Brain microvascular endothelial cell (primary cell): ENCODE measurements at regions not wholly inside any gene's neighbourhood (a gene's known extent, or its start where the extent isn't known, plus 50 kb on each side); places are given as distances from the start of the nearest gene placed in this dataset.
A peak's percentile ranks its signal among the peaks of the same experiment; 100 is the strongest.

ENCODE experiments used
- DNase-seq: peaks from one replicate; pipeline ENCODE4 v3.0.0-alpha.2; 2020
- H3K27ac ChIP-seq: fragments of 250-450 bp; sonication (Bioruptor Pico); 2 replicates; pipeline ENCODE4 v1.5.1; 2020; ENCODE audit warnings: mild to moderate bottlenecking, moderate library complexity
- H3K27me3 ChIP-seq: fragments of 250-450 bp; sonication (Bioruptor Pico); replicated peaks from 2 replicates; pipeline ENCODE4 v1.5.1; 2020; ENCODE audit warnings: mild to moderate bottlenecking
- H3K36me3 ChIP-seq: fragments of 250-450 bp; sonication (Bioruptor Pico); replicated peaks from 2 replicates; pipeline ENCODE4 v1.5.1; 2020; ENCODE audit warnings: mild to moderate bottlenecking
- H3K4me3 ChIP-seq: 2 replicates; pipeline ENCODE4 v1.5.1; 2011; ENCODE audit warnings: low read depth, mild to moderate bottlenecking, control low read depth, low read length, moderate library complexity
- CTCF ChIP-seq: IDR thresholded peaks from 2 replicates; pipeline ENCODE4 v1.5.1; 2011; ENCODE audit warnings: low read depth, mild to moderate bottlenecking, moderate library complexity, low read length, control low read depth, inconsistent platforms; ENCODE audit errors: missing control alignments
- in situ Hi-C: cut with HindIII; loops from 2 replicates; pipeline ENCODE4 v1.10.0; 2017; ENCODE audit warnings: low sequenced_read_pairs, low pct_ligation_motif_present

- no peak for TF ChIP-seq CTCF
- no peak for DNase-seq
- no peak overlapping the region for H3K4me3 ChIP-seq
- H3K27me3 ChIP-seq = no peaks in the 10 kb centered on the region
- no peaks in the 10 kb centered on the region for H3K36me3 ChIP-seq
- in situ Hi-C loops = no loop called here
- no peak overlapping the region for H3K27ac ChIP-seq
These were observed 1037.7 kb upstream of the KLHL29 start for GRCh38 chr2:22347306-22347705.

GRCh38 chr2:22350621-22351020 is 1034.4 kb upstream of the KLHL29 start:
- Histone ChIP-seq H3K27ac (no peak overlapping the region), H3K27me3 (no peaks in the 10 kb centered on the region), H3K36me3 (no peaks in the 10 kb centered on the region), H3K4me3 (no peak overlapping the region)
- no peak for TF ChIP-seq CTCF
- in situ Hi-C loops = no loop called here
- DNase-seq = no peak

- peak; percentile 74 for TF ChIP-seq CTCF
- Histone ChIP-seq H3K4me3 (no peak overlapping the region), H3K36me3 (no peaks in the 10 kb centered on the region), H3K27ac (no peak overlapping the region), H3K27me3 (no peaks in the 10 kb centered on the region)
- in situ Hi-C loops = no loop called here
- DNase-seq = peak; percentile 19
These were observed 1029.1 kb upstream of the KLHL29 start for GRCh38 chr2:22355816-22356433.

DNA sequence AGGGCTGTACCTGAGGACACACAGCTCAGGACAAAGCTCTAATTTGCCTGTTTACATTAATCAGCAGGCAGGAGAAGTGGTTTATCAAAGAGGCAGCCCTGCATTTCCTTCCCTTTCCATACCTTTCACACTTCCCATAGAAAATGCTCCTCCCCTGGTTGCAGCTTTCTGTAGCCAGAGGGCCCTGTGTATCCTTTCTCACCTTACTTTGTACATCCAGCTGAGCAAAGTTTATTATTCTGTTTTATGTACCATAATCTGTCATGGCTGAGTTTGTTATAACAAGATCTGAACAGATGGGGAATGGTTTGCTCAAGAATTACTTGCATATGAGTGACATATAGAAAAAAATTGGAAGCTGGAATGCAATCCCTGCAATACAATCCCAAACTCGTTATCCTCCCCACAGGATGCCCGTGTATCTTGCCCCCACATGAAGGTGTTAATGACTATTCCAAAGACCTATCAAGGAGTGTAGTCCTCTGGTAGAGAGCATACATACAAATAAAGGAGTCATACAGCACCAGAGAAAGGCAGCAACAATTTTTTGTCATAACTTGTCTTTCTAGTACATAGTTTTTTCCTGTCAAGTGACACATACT is 1025.8 kb upstream of the KLHL29 start:
- Histone ChIP-seq H3K36me3 (no peaks in the 10 kb centered on the region), H3K27me3 (no peaks in the 10 kb centered on the region), H3K27ac (no peak overlapping the region), H3K4me3 (no peak overlapping the region)
- in situ Hi-C loops = no loop called here
- DNase-seq = no peak
- TF ChIP-seq CTCF = no peak

GRCh38 chr2:22360735-22361374 is 1024.1 kb upstream of the KLHL29 start:
- Histone ChIP-seq H3K36me3 (no peaks in the 10 kb centered on the region), H3K27me3 (no peaks in the 10 kb centered on the region), H3K4me3 (no peak overlapping the region), H3K27ac (no peak overlapping the region)
- no peak for TF ChIP-seq CTCF
- in situ Hi-C loops = no loop called here
- no peak for DNase-seq
